Mesenteric fat pad (tissue), 1 donor: ENCODE measurements at regions not wholly inside any gene's neighbourhood (a gene's known extent, or its start where the extent isn't known, plus 50 kb on each side); places are given as distances from the start of the nearest gene placed in this dataset.

Source experiments
- DNase-seq: peaks from one replicate; pipeline ENCODE4 v3.0.0-alpha.2; 2020; ENCODE audit warnings: low spot score
- donor health status: DM: yes; HTN: yes; CAD: no.

DNA sequence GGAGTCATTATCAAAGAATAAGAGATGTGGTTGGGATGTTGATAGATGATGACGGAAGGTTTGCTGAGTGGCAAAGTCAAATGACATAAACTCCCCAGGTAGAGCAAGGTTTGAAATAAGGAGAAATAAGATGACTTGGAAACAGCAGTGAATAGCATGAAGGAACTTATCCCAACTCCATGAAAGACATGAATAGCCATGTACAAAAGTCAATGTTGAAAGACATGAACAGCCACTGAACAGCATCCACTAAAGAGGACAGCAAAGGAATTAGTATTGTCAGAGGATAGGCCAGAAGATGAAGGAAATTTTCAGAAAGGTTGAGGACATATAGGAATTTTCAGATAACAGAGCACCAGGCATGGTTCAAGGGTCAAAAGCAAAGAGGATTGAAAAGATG is 286.0 kb upstream of the FBXL7 start:
- no peak for DNase-seq

DNA sequence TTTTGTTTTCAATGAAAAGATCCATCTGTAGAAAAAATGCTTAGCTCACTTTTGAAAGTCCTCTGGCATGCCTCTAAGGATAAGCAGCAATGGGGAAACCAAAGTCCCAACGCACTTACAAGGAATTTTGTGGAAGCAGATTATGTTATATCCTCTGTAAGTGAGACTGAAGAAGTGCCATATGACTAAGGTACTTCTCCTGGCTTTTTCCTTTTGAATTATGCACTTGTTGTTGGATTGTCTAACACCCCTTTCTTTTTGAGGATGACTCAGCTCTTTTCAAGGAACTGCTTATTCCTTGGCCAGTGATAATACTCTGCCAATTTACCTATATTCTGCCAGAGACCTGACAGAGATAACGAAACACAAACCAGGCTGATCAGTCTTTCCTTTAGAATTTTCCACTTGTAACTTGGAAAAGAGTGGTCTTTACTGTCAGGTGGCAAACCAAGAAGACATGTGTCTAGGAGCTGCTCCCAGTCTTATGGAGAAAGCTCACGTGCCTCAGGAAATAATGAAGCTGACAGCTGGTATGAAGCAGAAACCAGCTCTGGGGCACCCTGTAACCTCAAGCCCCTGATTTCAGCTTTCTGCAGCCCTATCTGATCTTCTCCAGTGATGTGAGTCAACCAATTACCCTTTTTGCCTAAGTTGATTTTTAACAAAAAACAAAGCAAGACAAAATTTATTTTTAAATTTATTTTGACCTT is 290.8 kb upstream of the FBXL7 start:
- DNase-seq, result no peak

DNA sequence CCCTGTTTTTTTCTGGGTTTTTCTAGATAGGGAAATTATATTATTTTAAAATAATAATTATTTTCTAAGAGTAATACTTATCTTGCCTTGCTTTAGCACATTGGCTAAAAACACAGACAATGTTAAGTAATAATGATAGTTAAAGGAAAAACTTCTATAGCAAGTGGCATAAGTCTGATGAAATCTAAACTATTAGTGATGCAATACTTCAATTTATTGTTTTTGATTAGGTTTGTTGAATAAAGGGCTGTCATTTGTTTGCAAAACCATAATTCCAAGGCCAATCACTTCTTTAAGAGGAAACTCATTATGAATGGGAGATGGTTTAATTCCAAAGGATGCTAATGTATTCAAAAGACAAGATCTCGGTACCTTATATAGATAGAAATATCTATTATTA is 293.8 kb upstream of the FBXL7 start:
- no peak for DNase-seq

DNA sequence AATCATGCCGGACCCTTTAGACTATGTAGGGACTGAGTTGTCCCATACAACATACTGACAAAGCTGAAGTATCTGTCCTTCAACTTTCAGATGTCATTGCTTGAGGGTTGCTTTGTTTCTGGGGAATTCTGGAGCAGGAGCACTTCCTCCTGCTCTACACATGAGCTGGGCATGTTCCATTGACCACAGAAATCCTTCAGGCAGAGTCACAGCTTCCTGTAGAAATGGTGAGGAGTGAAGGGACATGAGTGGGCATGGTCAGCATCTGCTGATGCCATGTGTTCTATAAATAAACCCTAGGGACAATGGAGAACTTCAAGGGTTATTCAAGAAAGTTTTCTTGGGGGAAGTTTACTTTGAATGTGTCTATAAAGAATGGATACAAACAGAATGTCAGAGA is 296.6 kb upstream of the FBXL7 start:
- no peak for DNase-seq

DNA sequence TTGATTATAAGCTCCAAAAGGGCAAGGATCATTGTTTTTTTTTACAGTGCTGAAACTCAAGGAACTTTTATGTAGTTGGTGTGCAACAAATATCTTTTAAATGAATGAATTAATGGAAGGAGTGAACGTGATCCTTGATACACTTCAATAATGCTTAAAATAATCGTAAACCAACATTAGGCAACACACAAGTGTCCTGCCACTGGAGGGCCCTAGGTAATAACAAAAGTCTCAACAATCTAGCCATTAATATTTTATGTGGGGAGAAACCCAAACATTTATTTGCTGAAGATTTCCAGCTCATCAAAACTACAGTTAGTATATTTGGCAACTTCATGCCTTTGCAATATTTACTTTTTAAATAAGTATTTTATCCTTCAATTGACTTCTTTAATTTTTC is 309.0 kb upstream of the FBXL7 start:
- no peak for DNase-seq

DNA sequence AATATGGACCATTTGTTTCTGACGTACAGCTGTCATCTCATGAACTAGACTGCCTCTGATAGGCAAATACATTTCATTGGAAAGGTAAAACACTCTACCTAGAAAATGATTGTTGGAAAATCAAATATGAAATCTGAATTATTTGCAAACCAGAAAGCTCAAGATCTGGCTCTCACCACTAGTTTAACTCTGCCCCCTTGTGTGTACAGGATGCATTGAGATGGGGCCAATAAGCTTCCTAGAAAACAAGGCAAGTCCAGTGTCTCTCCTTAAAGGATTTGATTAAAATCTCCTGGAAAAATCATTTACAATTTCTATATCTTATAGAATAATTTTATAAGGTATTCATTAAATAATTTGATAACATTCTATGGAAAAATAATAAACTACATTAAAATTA is 311.9 kb upstream of the ANKH start:
- DNase-seq, result no peak

DNA sequence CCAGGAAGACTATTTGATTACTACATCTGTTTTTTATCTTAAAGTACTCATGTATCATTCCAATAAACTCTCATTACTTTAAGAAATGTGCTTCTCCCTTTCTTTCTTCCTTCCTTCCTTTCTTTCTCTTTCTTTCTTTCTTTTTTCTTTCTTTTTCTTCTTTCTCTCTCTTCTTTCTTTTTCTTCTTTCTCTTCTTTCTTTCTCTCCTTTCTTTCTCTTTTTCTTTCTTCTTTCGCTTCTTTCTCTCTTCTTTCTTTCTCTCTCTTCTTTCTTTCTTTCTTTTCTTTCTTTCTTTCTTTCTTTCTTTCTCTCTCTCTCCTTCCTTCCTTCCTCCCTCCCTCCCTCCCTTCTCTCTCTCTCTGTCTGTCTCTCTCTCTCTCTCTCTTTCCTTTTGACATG is 298.6 kb upstream of the ANKH start:
- no peak for DNase-seq

DNA sequence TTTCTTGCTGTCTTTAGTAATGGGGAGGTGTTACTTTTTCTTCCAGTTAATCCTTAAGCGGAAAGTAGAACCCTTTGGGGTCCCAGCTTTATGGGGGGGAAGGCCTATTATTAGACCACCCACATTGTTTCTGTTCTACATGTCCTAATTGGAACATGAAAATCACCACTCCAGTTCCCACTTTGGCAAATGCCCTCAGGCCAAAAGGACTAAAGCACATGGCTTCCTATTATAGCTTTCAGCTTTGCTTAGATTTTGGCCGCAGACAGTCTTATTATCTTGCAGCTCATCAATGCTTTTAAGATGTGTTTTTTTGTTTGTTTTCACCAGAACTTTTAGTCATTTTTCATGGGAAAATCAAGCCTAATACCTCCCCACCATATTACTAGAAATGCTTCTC is 296.8 kb upstream of the ANKH start:
- no peak for DNase-seq

DNA sequence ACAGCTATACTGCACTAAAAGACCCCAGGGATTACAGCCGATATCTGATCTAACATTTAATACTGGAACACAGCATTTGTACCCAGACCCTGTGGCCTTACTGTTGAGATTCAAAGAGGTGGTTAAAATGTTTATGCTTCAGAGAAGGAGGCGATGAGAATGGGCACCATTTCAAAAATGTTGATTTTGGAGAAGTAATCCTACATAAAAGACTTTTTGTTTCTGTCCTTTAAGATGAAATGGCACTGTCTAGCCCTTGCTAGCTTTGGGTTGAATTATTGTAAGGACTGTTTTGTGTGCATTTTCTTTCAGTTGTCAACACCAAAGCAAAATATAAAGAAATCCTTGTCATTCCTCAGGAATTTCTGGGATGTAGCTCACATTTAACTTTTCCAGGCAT is 288.5 kb upstream of the ANKH start:
- DNase-seq, result no peak

DNA sequence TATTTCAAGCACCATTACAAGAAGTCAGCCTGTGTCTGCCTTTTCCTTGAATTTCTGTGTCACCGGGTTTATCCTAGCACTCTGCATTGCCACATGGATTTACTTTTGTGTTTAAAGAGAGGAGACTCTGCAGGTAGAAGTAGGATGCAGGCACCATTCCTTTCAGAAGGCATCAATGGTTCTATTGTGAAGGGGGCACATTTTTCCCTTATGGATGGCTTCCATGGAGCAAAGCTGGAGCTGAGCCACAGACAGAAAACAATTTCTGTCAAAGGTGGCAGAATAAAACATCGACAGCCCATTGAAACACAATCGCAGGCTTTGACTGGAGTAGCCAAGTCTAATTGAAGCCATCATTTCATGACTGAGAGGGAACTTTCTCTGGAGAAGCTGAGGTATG is 288.0 kb upstream of the ANKH start:
- DNase-seq, result no peak

DNA sequence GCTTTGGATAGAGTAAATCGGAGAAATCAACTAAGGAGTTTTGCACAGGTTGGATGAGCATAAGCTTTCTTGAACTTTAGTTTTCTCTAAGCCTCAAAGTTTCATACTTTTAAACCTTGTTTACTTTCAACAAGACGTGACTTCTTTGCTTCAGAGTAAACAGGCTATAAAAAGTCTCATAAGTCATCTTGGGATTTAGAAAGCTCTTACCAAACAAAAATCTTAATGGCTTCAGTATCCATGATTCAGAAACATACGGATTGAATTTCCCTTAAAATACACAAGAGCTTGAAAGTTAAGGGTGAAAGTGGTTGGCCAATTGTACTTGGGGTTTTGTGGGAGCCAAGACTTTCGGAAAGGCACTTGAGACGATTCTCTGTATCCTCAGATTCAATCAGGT is 270.9 kb upstream of the ANKH start:
- no peak for DNase-seq

DNA sequence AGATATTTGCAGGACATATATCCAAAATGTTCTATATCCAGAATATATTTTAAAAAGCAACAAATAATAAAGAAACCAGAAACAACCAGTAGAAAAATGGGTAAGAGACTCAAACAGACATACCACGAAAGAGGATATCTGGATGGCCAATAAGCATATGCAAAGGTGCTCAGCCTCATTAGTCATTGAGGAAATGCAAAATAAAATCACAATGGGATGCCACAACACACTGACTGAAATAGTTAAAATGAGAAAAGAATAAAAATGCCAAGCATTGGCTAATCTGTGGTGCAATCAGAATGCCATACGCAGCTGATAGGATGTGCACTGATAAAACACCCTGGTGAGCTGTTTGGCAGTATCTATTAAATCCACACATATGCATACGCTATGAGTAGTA is 265.8 kb upstream of the ANKH start:
- no peak for DNase-seq

DNA sequence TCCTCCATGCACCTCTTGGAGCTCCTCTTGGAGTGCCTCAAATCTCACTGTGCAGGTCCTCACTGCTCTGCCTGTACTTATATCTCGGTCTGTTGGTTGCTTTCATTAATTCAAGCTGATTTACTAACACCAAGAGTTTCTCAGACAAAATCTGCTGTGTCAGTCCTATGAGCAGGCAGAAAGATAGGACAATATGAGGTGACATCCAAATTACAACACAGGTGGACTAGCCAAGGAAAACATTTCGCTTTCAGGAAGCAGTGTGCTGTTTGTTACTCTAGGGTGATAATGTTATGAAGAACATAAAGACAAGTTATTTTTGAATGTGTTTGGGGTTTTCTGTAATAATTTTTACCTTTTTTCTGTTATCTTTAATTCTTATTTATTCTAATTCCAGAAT is 264.1 kb upstream of the ANKH start:
- DNase-seq, result no peak

DNA sequence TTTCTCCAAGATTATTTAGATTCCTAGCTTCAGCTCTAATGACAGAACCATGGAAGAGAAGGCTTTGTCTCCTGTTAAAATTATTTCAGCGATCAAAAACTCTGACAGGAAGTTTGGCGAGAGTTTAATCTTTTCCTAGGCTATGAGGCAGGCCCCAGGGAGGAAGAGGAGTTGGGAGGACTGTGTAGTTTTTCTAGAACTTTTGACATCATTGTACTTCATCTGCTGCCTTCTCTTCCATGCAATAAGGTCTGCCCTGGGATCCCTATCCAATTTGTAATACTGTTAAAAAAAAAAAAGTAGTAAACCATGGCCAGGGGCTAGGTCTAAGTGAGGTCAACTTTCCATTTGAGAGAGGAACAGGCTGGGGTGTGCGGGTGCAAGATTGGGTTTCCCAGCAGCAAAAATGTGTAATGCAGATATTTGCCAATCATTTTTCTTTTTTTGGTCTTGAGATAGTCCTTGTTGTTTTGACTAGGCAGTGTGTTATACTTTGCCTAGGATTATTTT is 261.9 kb upstream of the ANKH start:
- no peak for DNase-seq

DNA sequence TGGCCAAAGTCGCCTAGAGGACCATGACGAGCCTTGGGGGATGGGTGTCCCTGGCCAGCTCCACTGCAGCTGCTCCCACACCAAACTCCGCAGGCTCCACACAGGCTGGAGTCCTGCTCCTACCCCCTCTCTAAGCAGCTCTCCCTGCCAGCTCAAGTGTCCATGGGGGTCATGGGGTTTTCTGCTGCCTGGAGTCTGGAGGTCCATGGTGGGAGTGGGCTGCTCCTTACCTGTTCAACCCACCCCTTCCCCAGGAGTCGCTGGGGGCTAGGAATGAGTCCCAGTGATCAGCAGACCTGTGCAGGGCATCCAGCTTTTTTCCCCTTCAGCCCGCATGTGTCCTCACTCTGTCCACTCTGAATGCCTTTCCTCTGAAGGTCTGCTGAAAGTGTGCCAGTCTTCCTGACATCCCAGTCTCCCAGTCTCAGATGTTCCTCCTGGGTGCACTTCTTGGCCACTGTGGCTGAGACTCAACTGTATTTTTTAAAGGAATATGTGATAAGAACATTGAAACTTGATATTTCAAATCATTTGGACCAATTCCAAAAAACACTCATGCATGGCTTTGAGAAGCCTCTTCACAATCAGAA is 261.3 kb upstream of the ANKH start:
- DNase-seq, result no peak

DNA sequence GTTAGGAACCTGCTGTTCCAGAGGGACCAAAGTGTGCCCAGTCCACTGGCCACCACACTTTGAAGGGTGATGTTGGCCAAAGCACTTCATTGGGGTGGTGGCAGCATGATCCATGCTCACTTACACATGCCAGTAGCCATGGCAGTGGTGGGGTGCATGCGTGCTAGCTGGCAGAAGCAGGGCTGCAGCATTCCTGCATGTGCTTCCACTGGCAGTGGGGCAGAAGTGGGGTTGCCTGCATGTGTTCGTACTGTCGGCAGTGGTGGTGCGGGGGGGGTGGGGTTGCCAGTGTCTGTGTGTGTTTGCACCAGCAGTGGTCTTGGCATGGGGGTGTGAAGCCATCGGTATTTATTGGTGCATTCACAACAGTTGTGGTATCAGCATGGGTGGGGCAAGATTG is 260.3 kb upstream of the ANKH start:
- DNase-seq, result no peak

DNA sequence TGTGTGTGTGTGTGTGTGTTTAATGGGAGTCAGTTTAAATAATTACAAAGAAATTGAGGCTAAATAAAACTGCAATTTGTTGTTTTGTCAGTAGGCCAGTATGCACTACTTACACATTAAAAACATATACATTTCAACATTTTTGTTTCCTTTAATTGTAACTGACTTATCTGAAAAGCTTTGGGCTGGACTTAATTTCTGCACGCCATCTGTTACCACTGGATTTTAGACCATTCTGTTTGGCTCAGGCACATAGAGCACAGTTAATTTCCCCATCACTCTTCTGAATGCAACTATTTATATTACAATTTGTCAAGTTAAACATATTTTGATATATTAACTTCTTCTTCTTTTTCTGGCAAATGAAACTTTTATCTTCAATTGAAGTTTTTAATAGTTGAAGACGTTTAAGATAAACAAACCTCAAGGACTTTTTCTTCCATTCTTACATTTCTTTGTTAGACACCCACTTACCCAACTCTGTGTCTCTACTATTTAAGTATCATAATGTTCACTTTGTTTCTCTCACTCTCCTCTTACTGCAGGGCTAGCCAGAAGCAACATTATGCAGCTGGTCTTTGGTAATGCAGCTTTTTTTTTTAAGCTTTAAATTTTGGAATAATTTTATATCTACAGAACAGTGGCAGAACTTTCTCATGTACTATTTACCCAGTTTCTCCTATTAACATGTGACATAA is 253.4 kb upstream of the ANKH start:
- no peak for DNase-seq

DNA sequence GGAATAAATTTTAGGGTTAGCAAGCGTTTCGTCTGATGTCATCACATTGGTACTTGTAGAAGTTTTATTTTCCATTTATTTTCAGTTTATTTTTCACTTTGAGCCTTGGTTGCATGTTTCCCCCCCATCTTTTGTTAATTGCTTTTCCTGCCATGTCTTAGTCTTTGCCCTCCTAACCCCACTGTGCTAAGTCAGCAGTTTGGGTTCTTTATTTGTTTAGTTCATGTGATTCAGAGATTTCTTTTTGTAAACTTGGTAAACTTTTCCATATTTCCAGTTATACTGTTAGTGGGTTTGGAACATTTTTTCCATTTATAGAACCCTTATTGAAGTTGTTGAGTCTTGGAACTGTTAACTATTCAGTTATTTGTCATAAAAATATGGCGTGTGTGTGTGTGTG is 252.9 kb upstream of the ANKH start:
- no peak for DNase-seq

DNA sequence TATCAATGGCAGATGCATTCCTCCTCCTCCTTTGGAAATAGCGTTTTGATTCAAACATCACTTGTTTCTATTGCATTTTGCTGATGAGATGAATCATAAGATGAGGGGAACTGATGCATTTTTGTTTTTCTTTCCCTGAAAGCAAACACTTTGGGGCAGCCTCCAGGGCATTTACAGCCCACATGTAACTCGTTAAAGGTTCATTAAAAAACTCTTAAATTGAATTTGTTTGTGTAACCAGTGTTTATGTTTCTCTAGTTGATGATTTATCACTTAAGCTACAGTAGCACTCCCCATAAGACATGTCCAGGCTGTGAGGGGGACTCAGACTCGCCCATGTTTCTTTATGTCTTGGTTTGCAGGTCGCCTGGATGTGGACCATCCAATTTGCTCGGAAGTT is 246.1 kb upstream of the ANKH start:
- no peak for DNase-seq

DNA sequence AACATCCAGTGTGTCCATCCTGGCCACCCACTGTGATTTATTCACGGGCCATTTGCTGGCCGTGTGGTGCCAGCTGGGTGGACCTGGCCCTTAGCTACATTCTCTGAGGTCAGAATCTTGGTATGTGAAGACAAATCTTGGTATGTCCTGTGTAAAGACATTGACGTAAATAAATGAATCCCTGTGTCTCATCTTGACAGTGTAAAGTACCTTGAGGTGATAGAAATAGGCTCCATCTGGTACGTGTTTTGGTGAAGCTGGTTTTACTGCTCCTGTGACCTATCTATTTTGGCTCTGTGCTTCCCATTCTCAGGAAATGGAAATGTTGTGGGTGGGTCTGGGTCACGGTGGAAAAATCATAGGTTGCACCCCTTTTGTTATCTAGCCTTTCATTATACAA is 245.4 kb upstream of the ANKH start:
- DNase-seq, result no peak

DNA sequence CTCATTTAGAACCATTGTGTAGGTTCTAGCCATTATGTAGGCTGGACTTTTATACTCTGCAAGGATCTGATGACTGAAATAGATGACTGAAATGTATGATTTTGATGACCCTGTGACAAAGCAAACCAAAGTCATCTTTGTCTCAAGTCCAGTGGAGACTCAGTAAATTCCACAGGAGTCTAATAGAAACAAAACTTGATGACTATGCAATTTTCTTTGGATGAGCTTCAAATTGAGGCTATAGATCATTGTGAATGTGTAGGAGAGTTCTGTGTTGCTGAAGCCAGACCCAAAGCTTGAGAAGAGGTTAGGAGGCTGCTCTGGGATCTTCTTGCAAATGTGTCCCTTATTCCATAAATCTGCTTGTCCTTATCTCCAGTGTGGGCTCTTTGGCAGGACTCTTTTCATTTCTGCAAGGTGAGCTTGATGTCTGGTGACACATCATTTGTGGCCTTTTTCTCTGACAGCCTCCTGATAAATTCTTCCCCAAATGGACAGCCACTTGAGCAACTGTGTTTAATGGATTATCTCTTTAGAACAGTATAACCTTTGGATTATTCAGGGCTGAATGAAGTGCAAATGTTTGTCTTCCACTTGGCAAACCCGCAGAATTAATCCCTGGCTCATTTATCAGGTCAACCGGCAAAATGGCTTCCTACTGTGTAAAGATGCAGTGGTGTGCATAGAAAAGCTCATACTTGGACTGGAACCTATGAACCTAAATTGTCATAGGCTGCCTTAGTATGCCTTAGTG is 235.1 kb upstream of the ANKH start:
- no peak for DNase-seq

DNA sequence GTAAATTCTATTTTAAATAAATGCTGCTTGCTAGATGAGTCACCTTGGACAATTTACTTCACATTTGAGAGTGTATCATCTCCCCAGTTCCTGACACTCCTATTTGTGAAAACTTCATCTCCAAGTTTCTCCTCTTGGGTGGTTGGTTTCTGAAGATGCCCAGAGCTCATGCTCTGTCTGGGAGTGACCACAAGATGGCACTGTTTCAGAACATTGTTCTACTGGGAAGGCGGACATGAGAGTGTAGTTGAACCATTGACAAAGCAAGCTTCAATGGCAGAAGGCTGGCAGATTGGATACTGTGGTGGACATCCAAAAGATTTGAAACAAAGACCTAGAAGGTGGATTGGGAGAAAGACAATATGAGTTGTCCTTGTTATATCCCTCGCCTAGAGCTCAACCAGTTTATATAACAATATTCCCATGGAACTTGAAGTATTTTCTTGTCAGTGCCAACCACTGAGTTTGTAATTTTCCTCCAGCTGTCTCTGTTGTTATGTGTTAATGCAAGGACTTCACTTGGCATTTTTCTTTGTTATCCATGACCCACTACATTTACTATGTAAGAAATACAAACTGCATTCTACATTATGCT is 234.3 kb upstream of the ANKH start:
- DNase-seq, result no peak
